A549 (cell line): ENCODE measurements at regions not wholly inside any gene's neighbourhood (a gene's known extent, or its start where the extent isn't known, plus 50 kb on each side); places are given as distances from the start of the nearest gene placed in this dataset.

Source experiments
- ATAC-seq, 2 experiments: fragments of 200-7000 bp in 1 of 2; fragments of >200 bp in 1 of 2; cut with Nextera tagmentation in 1 of 2; cut with Tn5 transposase in 1 of 2; 3 replicates each; pipeline versions ENCODE4 v1.8.0 to v1.9.1; 2018 to 2020; ENCODE audit warnings: mild to moderate bottlenecking in 1 of 2, moderate library complexity in 1 of 2
- CTCF ChIA-PET: fragments of 300-600 bp; sonication (Branson Sonifier 250); formaldehyde crosslinking; extraction: SDS; loops from one replicate; lab custom pipeline; 2021; ENCODE audit warnings: antibody characterized with exemption, inconsistent platforms; lab: Yijun Ruan, JAX
- POLR2A ChIA-PET: fragments of 350-600 bp; formaldehyde crosslinking; extraction: SDS; loops from one replicate; lab custom pipeline; 2021; ENCODE audit warnings: antibody characterized with exemption, inconsistent platforms; lab: Yijun Ruan, JAX
- DNase-seq, 2 experiments: peaks; one replicate each; pipeline versions ENCODE4 v3.0.0 to v3.0.0-alpha.2; 2011 to 2016; ENCODE audit warnings: low read depth in 1 of 2, low spot score in 1 of 2
- FAIRE-seq: peaks from 2 replicates; lab custom pipeline; 2011; peaks lifted over from hg19 to GRCh38; lab: Jason Lieb, UNC
- H3K27ac ChIP-seq, 2 experiments: fragments of >200 bp; sonication (Bioruptor Twin); formaldehyde crosslinking; 3 replicates each; pipeline ENCODE4 v1.5.1; 2016 to 2017
- H3K4me1 ChIP-seq: fragments of >200 bp; sonication (Bioruptor Twin); formaldehyde crosslinking; 3 replicates; pipeline ENCODE4 v1.6.1; 2016
- H3K4me2 ChIP-seq: fragments of >200 bp; sonication (Bioruptor Twin); formaldehyde crosslinking; 3 replicates; pipeline ENCODE4 v1.6.1; 2016
- H3K4me3 ChIP-seq: fragments of >200 bp; sonication (Bioruptor Twin); formaldehyde crosslinking; 3 replicates; pipeline ENCODE4 v1.5.1; 2016
- H3K9me3 ChIP-seq: fragments of >200 bp; sonication (Bioruptor Twin); formaldehyde crosslinking; 3 replicates; pipeline ENCODE4 v1.6.1; 2016
- ATOH8 ChIP-seq: fragments of 250-450 bp; sonication (Bioruptor Pico); IDR thresholded peaks from 2 replicates; pipeline ENCODE4 v1.5.0; 2020; ENCODE audit warnings: low read depth, mild to moderate bottlenecking, moderate library complexity
- BCL3 ChIP-seq: fragments of >200 bp; sonication (Bioruptor Twin); formaldehyde crosslinking; IDR thresholded peaks from 3 replicates; pipeline ENCODE4 v1.6.1; 2016
- CEBPB ChIP-seq, 2 experiments: fragments of >200 bp in 1 of 2; sonication (Bioruptor Twin) in 1 of 2; formaldehyde crosslinking in 1 of 2; IDR thresholded peaks; 2 replicates each; pipeline ENCODE4 v1.6.1; 2012 to 2016
- CHD2 ChIP-seq: fragments of 150-350 bp; IDR thresholded peaks from 2 replicates; pipeline ENCODE4 v1.6.1; 2014; ENCODE audit warnings: low read length; ENCODE audit not compliant: partially characterized antibody
- FOSL2 ChIP-seq, 2 experiments: fragments of 450-650 bp in 1 of 2; fragments of >200 bp in 1 of 2; sonication (Bioruptor Twin) in 1 of 2; formaldehyde crosslinking; IDR thresholded peaks; 2 replicates each; pipeline versions ENCODE4 v1.5.0 to v1.6.1; 2016 to 2020; ENCODE audit warnings: mild to moderate bottlenecking in 1 of 2, moderate library complexity in 1 of 2
- FOXS1 ChIP-seq: fragments of 250-450 bp; sonication (Bioruptor Pico); IDR thresholded peaks from 2 replicates; pipeline ENCODE4 v1.5.0; 2020; ENCODE audit warnings: mild to moderate bottlenecking, moderate library complexity
- HEYL ChIP-seq: fragments of 250-450 bp; sonication (Bioruptor Pico); IDR thresholded peaks from 2 replicates; pipeline ENCODE4 v1.8.0; 2021; ENCODE audit warnings: mild to moderate bottlenecking, moderate library complexity
- HOXB5 ChIP-seq: fragments of 250-450 bp; sonication (Bioruptor Pico); IDR thresholded peaks from 2 replicates; pipeline ENCODE4 v1.5.0; 2020; ENCODE audit warnings: mild to moderate bottlenecking, moderate library complexity
- KDM1A ChIP-seq: fragments of 200-600 bp; sonication (generic); IDR thresholded peaks from 2 replicates; pipeline ENCODE4 v1.6.1; 2016; ENCODE audit warnings: low read depth, mild to moderate bottlenecking
- MAFK ChIP-seq: fragments of 450-650 bp; IDR thresholded peaks from 2 replicates; pipeline ENCODE4 v1.6.1; 2014; ENCODE audit not compliant: partially characterized antibody
- MAX ChIP-seq: IDR thresholded peaks from 2 replicates; pipeline ENCODE4 v1.6.1; 2012
- MYC ChIP-seq: IDR thresholded peaks from 2 replicates; pipeline ENCODE4 v1.6.1; 2012; ENCODE audit warnings: mild to moderate bottlenecking, inconsistent platforms, low read length, improper control_type of control experiment, borderline replicate concordance
- NFE2L2 ChIP-seq: fragments of 150-350 bp; conservative IDR thresholded peaks from 2 replicates; pipeline ENCODE4 v1.6.1; 2014; ENCODE audit warnings: low read length
- NPAS2 ChIP-seq: fragments of 250-450 bp; sonication (Bioruptor Pico); IDR thresholded peaks from 2 replicates; pipeline ENCODE4 v1.8.0; 2022; ENCODE audit warnings: mild to moderate bottlenecking, moderate library complexity, borderline replicate concordance
- POLR2AphosphoS2 ChIP-seq: conservative IDR thresholded peaks from 2 replicates; pipeline ENCODE4 v1.6.1; 2012; ENCODE audit warnings: low read length, improper control_type of control experiment, inconsistent platforms
- RAD21 ChIP-seq, 2 experiments: fragments of >200 bp in 1 of 2; sonication (Bioruptor Twin) in 1 of 2; formaldehyde crosslinking in 1 of 2; IDR thresholded peaks in 1 of 2; conservative IDR thresholded peaks in 1 of 2; 2 replicates in 1 of 2; 3 replicates in 1 of 2; pipeline ENCODE4 v1.6.1; 2012 to 2018; ENCODE audit warnings: inconsistent platforms in 1 of 2
- RCOR1 ChIP-seq: fragments of 150-350 bp; IDR thresholded peaks from 2 replicates; pipeline ENCODE4 v1.6.1; 2014; ENCODE audit warnings: antibody characterized with exemption, low read length, low read depth
- RFX5 ChIP-seq: fragments of 450-650 bp; IDR thresholded peaks from 2 replicates; pipeline ENCODE4 v1.7.1; 2014; ENCODE audit warnings: antibody characterized with exemption, mild to moderate bottlenecking, moderate library complexity
- SMC3 ChIP-seq: fragments of >200 bp; sonication (Bioruptor Twin); formaldehyde crosslinking; IDR thresholded peaks from 3 replicates; pipeline ENCODE4 v1.6.1; 2018; ENCODE audit warnings: inconsistent platforms
- TFCP2L1 ChIP-seq: fragments of 250-450 bp; sonication (Bioruptor Pico); IDR thresholded peaks from 2 replicates; pipeline ENCODE4 v1.5.0; 2021; ENCODE audit warnings: mild to moderate bottlenecking
- TP53 ChIP-seq: fragments of 250-450 bp; sonication (Bioruptor Pico); IDR thresholded peaks from 2 replicates; pipeline ENCODE4 v1.5.0; 2021; ENCODE audit warnings: mild to moderate bottlenecking, moderate library complexity
- ZC3H11A ChIP-seq: fragments of 450-650 bp; IDR thresholded peaks from 2 replicates; pipeline ENCODE4 v1.6.1; 2014; ENCODE audit warnings: antibody characterized with exemption, mild to moderate bottlenecking
- WGBS: methylation state at CpG from one replicate; pipeline ENCODE4 v1.1.6; 2017; ENCODE audit errors: missing lambda C conversion rate; 5-methylcytosine and 5-hydroxymethylcytosine counted together
- TF ChIP-seq, protein P1 (sequence below): fragments of 250-450 bp; sonication (Bioruptor Pico); IDR thresholded peaks from 2 replicates; pipeline ENCODE4 v1.5.0; 2021; ENCODE audit warnings: mild to moderate bottlenecking, moderate library complexity, borderline replicate concordance

GRCh38 chr10:124318076-124318475 is 100.6 kb downstream of the OAT start (continued):
- TF ChIP-seq, protein P1, sequence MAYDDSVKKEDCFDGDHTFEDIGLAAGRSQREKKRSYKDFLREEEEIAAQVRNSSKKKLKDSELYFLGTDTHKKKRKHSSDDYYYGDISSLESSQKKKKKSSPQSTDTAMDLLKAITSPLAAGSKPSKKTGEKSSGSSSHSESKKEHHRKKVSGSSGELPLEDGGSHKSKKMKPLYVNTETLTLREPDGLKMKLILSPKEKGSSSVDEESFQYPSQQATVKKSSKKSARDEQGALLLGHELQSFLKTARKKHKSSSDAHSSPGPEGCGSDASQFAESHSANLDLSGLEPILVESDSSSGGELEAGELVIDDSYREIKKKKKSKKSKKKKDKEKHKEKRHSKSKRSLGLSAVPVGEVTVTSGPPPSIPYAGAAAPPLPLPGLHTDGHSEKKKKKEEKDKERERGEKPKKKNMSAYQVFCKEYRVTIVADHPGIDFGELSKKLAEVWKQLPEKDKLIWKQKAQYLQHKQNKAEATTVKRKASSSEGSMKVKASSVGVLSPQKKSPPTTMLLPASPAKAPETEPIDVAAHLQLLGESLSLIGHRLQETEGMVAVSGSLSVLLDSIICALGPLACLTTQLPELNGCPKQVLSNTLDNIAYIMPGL (CRISPR knock-in tag): no peak
- TF ChIP-seq POLR2AphosphoS2: no peak

DNA sequence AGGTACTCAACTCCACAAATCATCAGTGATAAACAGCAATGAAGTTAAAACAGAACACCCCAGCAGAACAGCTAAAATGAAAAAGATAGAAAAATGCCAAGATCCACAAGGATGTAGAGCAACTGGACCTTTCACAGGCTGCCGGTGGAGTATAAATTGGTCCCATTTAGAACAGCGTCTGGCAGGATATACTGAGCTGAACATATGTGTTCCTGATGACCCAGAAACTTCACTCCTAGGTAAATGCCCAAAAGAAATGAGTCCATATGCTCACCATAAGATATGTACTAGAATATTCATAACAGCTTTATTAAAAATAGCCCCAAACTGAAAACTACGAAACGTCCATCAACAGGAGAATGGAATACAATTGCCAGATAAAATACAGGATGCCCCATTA is 102.4 kb downstream of the OAT start:
- CTCF ChIA-PET: no interaction called here
- no peak for DNase-seq
- ATAC-seq: no peak
- Histone ChIP-seq H3K4me3 (no peak overlapping the region), H3K4me1 (no peaks in the 10 kb centered on the region), H3K27ac (no peak overlapping the region), H3K9me3 (no peaks in the 10 kb centered on the region; the same call in 2 of the 3 replicates), H3K4me2 (no peak overlapping the region)
- POLR2A ChIA-PET: no interaction called here
- TF ChIP-seq RAD21 (conservative IDR thresholded peaks at IDR 0.05 in 1 of 2, IDR thresholded peaks at IDR 0.05 in 1 of 2) (no peak), KDM1A (no peak), MYC (no peak), FOSL2 (IDR thresholded peaks at IDR 0.05) (no peak), FOSL2 (CRISPR knock-in tag; IDR thresholded peaks at IDR 0.05) (no peak), FOXS1 (CRISPR knock-in tag) (no peak), TFCP2L1 (CRISPR knock-in tag) (no peak), BCL3 (no peak), NFE2L2 (no peak), CEBPB (IDR thresholded peaks at IDR 0.05) (no peak), ZC3H11A (no peak), TP53 (CRISPR knock-in tag) (no peak), HEYL (no peak), ATOH8 (no peak), SMC3 (no peak), RCOR1 (no peak), RFX5 (no peak), HOXB5 (CRISPR knock-in tag) (no peak)
- TF ChIP-seq, protein P1 (CRISPR knock-in tag): no peak
- FAIRE-seq: no peak
- 54% methylated on average over 4 of the region's 4 CpGs for WGBS

GRCh38 chr10:124315591-124316270 is 103.0 kb downstream of the OAT start:
- Histone ChIP-seq H3K4me3 (no peak overlapping the region), H3K4me2 (no peak overlapping the region), H3K9me3 (no peaks in the 10 kb centered on the region; the same call in 2 of the 3 replicates), H3K4me1 (no peaks in the 10 kb centered on the region), H3K27ac (no peak overlapping the region)
- ChIA-PET POLR2A (no interaction called here), CTCF (interaction anchor here (0.8 kb wide), 1 partner anchor 18 kb away, joined by 3 read pairs; no protein-coding TSS in a partner anchor)
- no peak for TF ChIP-seq MAX
- no peak for TF ChIP-seq CHD2
- TF ChIP-seq NPAS2: no peak
- TF ChIP-seq MAFK: peak; percentile 74
- no peak for TF ChIP-seq FOSL2 (IDR thresholded peaks at IDR 0.05)
- no peak for TF ChIP-seq FOSL2 (CRISPR knock-in tag; IDR thresholded peaks at IDR 0.05)
- DNase-seq (no peak), FAIRE-seq (no peak), ATAC-seq (no peak)
- 40% methylated on average over 6 of the region's 6 CpGs for WGBS
